Peyer's patch (tissue), 4 donors: ENCODE measurements at regions not wholly inside any gene's neighbourhood (a gene's known extent, or its start where the extent isn't known, plus 50 kb on each side); places are given as distances from the start of the nearest gene placed in this dataset.

Experiments
- CTCF ChIP-seq, 6 experiments: fragments of 450-650 bp in 4 of 6; fragments of 200-600 bp in 2 of 6; sonication (generic) in 1 of 6; IDR thresholded peaks; one replicate each; pipeline ENCODE4 v1.5.1; 2017 to 2019; ENCODE audit warnings: antibody characterized with exemption in 6 of 6, mild to moderate bottlenecking in 3 of 6, moderate library complexity in 1 of 6
- POLR2A ChIP-seq, 2 donors: fragments of 450-650 bp; IDR thresholded peaks; one replicate each; pipeline ENCODE4 v1.5.1; 2017; ENCODE audit warnings: antibody characterized with exemption in 2 of 2, mild to moderate bottlenecking in 2 of 2, moderate library complexity in 2 of 2

DNA sequence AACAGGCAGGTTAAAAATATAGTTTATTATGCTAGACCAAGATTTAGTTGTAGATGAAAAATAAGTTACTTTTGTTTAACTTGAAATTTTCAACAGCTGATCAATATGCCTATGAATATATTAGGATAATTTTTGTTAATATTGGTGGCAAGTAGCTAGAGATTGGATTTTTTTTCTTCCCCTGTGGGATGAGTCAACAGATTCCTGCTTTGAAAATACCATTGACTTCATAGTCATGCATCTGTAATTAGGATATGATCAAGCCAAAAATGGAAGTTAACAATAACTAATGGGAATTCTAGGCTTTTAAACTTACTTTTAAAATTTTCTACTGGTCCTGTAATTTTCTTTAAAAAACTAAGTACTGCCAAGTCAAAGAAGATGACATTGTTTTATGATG is 211.7 kb downstream of the ZIC1 start:
- TF ChIP-seq CTCF (IDR thresholded peaks at IDR 0.05) (no peak), POLR2A (IDR thresholded peaks at IDR 0.05) (no peak)
